ENCODE measurements at regions not wholly inside any gene's neighbourhood (a gene's known extent, or its start where the extent isn't known, plus 50 kb on each side); places are given as distances from the start of the nearest gene placed in this dataset.

DNA sequence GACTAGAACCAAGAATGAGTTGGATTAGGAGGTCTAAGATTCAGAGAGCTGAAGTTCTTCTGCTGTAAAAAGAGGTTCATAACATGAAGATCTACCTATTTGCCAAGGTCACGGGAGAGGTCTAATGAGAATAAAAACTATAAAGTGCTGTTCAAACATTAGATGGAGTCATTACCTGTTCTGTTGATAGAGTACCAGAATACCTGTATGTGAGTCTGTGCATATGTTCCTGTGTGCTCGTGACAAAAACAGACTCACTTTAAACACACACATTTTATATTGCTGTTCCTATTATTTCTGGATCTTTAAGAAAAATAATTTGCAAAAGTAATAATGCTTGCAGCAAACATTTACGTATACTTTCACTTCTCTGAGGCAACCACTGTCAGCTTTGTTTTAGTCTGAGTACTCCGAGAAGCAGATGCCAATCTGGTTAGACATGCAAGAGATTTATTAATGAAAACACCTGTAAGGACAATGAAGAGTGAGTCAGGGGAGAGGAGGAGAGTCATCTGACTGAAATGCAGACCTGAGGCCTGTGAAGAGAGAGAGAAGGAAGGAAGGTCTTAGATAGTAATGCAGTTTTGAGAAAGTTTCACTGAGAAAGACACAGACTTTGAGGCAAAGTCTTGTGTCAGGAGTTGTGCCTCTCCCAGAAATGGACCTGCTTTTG, 221.2 kb downstream of the SQOR start:
- no peaks in the 10 kb centered on the region for H3K27me3 Mint-ChIP-seq (ENCODE audit: low read depth)
- no peaks in the 10 kb centered on the region for H3K36me3 Mint-ChIP-seq (ENCODE audit: low read depth)
- no peak for DNase-seq (ENCODE audit: low read depth, low spot score)
- H3K9me3 Mint-ChIP-seq, result peaks cover 3% of the 10 kb centered on the region
- H3K27ac Mint-ChIP-seq (ENCODE audit: unreplicated experiment), result no peak overlapping the region
- H3K4me3 Mint-ChIP-seq, result no peak overlapping the region
- H3K4me1 Mint-ChIP-seq, result no peaks in the 10 kb centered on the region
- no peak for TF ChIP-seq CTCF (conservative IDR thresholded peaks at IDR 0.05)

GRCh38 chr15:45857291-45857690, 222.5 kb downstream of the SQOR start:
- DNase-seq (ENCODE audit: low read depth, low spot score), result no peak
- Mint-ChIP-seq H3K9me3 (peaks cover 3% of the 10 kb centered on the region), H3K27ac (ENCODE audit: unreplicated experiment) (no peak overlapping the region), H3K27me3 (ENCODE audit: low read depth) (no peaks in the 10 kb centered on the region), H3K36me3 (ENCODE audit: low read depth) (no peaks in the 10 kb centered on the region), H3K4me1 (no peaks in the 10 kb centered on the region), H3K4me3 (no peak overlapping the region)
- TF ChIP-seq CTCF (conservative IDR thresholded peaks at IDR 0.05), result no peak

DNA sequence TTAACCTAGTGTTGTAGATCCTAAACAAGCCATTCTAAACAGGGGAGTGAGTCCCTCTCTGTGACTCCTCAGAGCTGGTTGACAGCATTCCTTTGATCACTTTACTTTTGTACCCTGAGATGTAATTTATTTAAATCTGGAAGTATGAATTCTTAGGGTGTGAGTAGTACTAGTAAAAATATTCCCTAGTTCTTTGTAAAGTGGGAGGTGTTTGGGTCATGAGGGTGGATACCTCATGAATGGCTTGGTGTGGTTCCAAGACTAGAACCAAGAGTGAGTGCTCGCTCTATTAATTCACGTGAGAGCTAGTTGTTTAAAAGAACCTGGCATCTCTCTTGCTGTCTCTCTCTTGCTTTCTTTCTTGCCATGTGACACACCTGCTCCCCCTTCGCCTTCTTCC, 223.7 kb downstream of the SQOR start:
- no peak overlapping the region for H3K27ac Mint-ChIP-seq (ENCODE audit: unreplicated experiment)
- no peaks in the 10 kb centered on the region for H3K36me3 Mint-ChIP-seq (ENCODE audit: low read depth)
- H3K9me3 Mint-ChIP-seq, result peaks cover 1% of the 10 kb centered on the region
- H3K27me3 Mint-ChIP-seq (ENCODE audit: low read depth), result no peaks in the 10 kb centered on the region
- TF ChIP-seq CTCF (conservative IDR thresholded peaks at IDR 0.05), result no peak
- H3K4me1 Mint-ChIP-seq, result no peaks in the 10 kb centered on the region
- H3K4me3 Mint-ChIP-seq, result no peak overlapping the region
- no peak for DNase-seq (ENCODE audit: low read depth, low spot score)

DNA sequence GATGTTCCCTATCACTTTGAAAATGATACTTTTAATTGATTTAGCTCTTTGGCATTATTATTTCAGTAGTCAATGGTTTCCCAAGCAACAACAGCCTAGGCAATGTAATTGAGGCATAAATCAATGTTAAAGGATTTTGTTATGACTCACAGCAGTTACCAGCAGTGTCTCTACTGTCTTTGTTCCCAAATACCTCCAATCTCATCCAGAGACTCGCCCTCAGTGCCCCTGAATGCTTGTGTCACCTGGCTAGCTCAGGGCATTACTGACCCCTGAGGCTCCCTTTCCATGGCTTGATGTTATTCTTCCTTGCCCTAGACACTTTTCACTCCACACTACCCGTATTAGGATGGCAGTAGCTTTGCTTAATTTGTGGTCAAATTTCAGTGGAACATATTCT, 227.2 kb downstream of the SQOR start:
- H3K36me3 Mint-ChIP-seq (ENCODE audit: low read depth), result no peaks in the 10 kb centered on the region
- H3K27me3 Mint-ChIP-seq (ENCODE audit: low read depth), result no peaks in the 10 kb centered on the region
- H3K9me3 Mint-ChIP-seq, result no peaks in the 10 kb centered on the region
- DNase-seq (ENCODE audit: low read depth, low spot score), result no peak
- no peak for TF ChIP-seq CTCF (conservative IDR thresholded peaks at IDR 0.05)
- no peak overlapping the region for H3K4me3 Mint-ChIP-seq
- no peak overlapping the region for H3K27ac Mint-ChIP-seq (ENCODE audit: unreplicated experiment)
- H3K4me1 Mint-ChIP-seq, result no peaks in the 10 kb centered on the region

- Mint-ChIP-seq H3K27me3 (ENCODE audit: low read depth) (no peaks in the 10 kb centered on the region), H3K4me1 (no peaks in the 10 kb centered on the region), H3K4me3 (no peak overlapping the region), H3K9me3 (no peaks in the 10 kb centered on the region), H3K27ac (ENCODE audit: unreplicated experiment) (no peak overlapping the region), H3K36me3 (ENCODE audit: low read depth) (no peaks in the 10 kb centered on the region)
- TF ChIP-seq CTCF (conservative IDR thresholded peaks at IDR 0.05), result no peak
- no peak for DNase-seq (ENCODE audit: low read depth, low spot score)
Observed at GRCh38 chr15:45863881-45864580, 229.2 kb downstream of the SQOR start.
